Right atrium auricular region (tissue), 2 donors: ENCODE measurements at regions not wholly inside any gene's neighbourhood (a gene's known extent, or its start where the extent isn't known, plus 50 kb on each side); places are given as distances from the start of the nearest gene placed in this dataset.

Experiments used
- DNase-seq: peaks from one replicate; pipeline ENCODE4 v3.0.0-alpha.2; 2019; ENCODE audit warnings: low spot score
- H3K27ac ChIP-seq, 2 donors: fragments of 200-600 bp; sonication (generic); 1 replicate in 1 of 2; 2 replicates in 1 of 2; pipeline ENCODE4 v1.5.1; 2016 to 2019
- H3K27me3 ChIP-seq, 2 donors: fragments of 200-600 bp; sonication (generic); one replicate each; pipeline versions ENCODE4 v1.5.1 to v1.6.0; 2017 to 2019
- H3K36me3 ChIP-seq: fragments of 200-600 bp; sonication (generic); one replicate; pipeline ENCODE4 v1.5.1; 2016
- H3K4me1 ChIP-seq, 2 donors: fragments of 200-600 bp; sonication (generic); one replicate each; pipeline versions ENCODE4 v1.5.1 to v1.6.0; 2017 to 2019
- H3K4me3 ChIP-seq, 2 donors: fragments of 200-600 bp; sonication (generic); 1 replicate in 1 of 2; 2 replicates in 1 of 2; pipeline ENCODE4 v1.5.1; 2017 to 2019; ENCODE audit warnings: mild to moderate bottlenecking in 1 of 2, moderate library complexity in 1 of 2
- H3K9me3 ChIP-seq, 2 donors: fragments of 200-600 bp; sonication (generic); one replicate each; pipeline ENCODE4 v1.5.1; 2019
- TF ChIP-seq, protein P1 (sequence below), 2 donors: fragments of 200-600 bp; sonication (generic); IDR thresholded peaks; one replicate each; pipeline ENCODE4 v1.5.1; 2019; ENCODE audit warnings: antibody characterized with exemption in 2 of 2

DNA sequence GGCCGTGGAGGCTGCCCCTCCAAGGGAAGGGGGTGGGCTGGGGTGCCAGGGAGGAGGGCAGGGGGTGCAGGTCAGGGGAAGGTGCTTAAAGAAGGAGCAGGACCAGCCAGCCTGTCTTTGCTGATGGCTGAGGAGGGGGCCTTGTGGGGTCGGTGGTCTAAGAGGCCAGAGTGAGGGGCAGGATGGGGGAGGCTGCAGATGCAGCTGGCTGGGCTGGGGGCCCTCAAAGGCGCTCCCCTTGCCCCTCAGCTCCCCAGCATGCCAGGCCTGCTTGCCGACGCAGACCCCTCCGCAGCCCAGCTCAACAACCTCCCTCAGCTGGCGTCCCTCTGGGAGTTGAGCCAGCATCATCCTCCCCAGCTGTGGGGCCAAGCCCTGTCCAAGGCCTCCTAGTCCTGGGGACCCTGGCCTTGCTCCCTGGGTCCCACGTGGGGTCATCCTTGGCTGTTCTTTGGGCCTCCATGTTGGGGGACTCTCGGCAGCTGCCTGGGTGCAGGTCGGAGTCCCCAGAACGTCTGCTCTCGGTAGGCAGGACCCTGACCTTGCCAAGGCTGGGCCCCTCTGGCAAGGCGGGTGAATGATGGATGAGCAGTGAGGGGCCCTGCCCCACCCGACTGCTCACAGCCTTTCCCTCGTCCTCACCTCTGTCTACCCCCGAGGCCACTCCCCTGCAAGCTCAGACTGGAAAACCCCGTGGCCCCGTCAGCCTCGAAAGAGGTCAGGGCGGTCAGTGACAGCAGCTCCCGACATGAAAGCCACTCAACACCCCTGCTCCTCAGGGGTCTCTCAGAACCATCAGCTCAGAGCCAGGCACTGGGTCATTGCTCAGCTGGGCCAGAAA, 119.4 kb downstream of the FAM53A start:
- H3K9me3 ChIP-seq = no peaks in the 10 kb centered on the region
- no peaks in the 10 kb centered on the region for H3K4me1 ChIP-seq
- H3K36me3 ChIP-seq = no peaks in the 10 kb centered on the region
- H3K27me3 ChIP-seq = peaks cover 0 to 6% of the 10 kb centered on the region in 2 donors
- H3K27ac ChIP-seq = no peak overlapping the region
- H3K4me3 ChIP-seq = no peak overlapping the region
- no peak for DNase-seq
- TF ChIP-seq, protein P1, sequence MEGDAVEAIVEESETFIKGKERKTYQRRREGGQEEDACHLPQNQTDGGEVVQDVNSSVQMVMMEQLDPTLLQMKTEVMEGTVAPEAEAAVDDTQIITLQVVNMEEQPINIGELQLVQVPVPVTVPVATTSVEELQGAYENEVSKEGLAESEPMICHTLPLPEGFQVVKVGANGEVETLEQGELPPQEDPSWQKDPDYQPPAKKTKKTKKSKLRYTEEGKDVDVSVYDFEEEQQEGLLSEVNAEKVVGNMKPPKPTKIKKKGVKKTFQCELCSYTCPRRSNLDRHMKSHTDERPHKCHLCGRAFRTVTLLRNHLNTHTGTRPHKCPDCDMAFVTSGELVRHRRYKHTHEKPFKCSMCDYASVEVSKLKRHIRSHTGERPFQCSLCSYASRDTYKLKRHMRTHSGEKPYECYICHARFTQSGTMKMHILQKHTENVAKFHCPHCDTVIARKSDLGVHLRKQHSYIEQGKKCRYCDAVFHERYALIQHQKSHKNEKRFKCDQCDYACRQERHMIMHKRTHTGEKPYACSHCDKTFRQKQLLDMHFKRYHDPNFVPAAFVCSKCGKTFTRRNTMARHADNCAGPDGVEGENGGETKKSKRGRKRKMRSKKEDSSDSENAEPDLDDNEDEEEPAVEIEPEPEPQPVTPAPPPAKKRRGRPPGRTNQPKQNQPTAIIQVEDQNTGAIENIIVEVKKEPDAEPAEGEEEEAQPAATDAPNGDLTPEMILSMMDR (IDR thresholded peaks at IDR 0.05) = no peak

DNA sequence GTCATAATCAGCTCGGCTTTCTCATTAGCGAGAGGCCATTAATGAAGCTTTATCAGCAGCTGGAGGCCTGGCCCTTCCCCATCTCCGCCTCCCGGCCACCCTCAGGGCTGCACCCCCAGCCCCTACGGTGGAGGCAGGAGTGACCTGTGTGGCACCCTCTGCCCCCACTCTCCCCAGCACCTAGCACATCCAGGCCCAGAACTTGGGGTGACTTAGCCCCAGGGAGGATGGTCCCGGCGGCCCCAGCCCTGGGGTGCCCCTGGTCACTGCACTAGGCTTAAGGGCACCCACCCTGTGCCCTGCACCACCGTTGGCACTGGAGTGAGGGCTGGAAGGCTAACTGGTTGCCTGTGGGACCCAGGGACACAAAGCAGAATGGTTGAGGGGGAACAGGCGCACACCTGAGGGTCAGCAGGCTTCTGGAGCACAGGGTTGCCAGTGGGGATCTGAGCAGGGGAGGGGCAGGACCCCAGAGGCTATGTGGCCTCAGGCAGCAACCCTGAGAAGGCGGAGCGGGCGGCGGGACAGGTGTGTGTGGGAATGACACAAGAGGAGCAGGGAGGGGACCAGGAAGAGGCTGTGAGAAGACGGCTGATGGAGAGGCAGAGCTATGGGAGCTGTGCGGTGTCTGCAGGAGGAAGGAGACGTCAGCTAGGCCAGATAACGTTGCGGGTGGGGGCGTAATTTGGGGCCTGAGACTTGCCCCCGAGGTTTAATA, 120.2 kb downstream of the FAM53A start:
- H3K9me3 ChIP-seq = no peaks in the 10 kb centered on the region
- H3K27me3 ChIP-seq = peaks cover 0 to 6% of the 10 kb centered on the region in 2 donors
- no peak for DNase-seq

DNA sequence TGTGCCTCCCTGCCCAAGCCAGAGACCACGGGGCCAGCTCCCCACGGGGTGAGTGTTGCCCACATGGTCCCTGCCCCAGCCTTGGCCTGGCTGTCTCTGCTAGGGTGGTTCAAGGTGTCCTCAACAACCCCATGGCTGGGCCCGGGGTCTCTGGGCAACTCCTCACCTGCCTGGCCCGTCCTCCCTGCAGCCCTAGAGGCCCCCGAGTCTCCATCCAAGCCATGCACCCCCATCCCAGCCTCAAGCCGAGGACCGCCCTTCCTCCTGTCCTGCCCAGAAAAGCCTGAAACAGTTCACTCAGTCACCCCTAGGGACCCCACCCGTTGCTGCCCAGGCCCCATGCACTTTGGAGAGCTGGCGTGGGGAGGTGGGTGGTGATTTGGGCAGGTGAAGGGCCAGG, 120.9 kb downstream of the FAM53A start:
- Histone ChIP-seq H3K27me3 (peaks cover 0 to 6% of the 10 kb centered on the region in 2 donors), H3K4me3 (no peak overlapping the region), H3K36me3 (no peaks in the 10 kb centered on the region), H3K9me3 (no peaks in the 10 kb centered on the region), H3K27ac (no peak overlapping the region), H3K4me1 (no peaks in the 10 kb centered on the region)
- no peak for DNase-seq
- TF ChIP-seq, protein P1 (IDR thresholded peaks at IDR 0.05) = no peak

More for the DNA sequence above, 120.2 kb downstream of the FAM53A start:
- Histone ChIP-seq H3K4me3 (no peak overlapping the region), H3K36me3 (no peaks in the 10 kb centered on the region), H3K4me1 (no peaks in the 10 kb centered on the region), H3K27ac (no peak overlapping the region)
- TF ChIP-seq, protein P1 (IDR thresholded peaks at IDR 0.05) = no peak

DNA sequence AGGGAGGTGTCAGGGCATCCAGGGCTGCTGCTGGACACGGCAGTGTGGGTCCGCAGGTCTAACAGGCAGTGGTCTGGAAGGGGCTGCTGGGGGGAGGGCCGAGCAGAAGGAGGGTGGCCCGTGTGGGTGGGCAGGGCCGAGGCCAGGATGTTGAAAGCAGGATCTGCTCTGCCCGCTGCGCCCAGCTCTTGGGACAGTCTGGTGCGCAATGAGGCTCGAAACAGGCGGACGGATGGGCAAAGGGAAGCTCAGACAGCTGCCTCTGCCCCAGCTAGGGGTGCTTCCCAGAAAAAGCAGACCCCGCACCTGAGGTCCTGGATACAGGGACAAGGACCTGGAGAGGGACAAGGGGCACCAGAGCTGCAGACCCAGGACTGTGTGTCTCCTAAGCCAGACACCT, 121.3 kb downstream of the FAM53A start:
- TF ChIP-seq, protein P1 (IDR thresholded peaks at IDR 0.05) = no peak
- peaks cover 0 to 6% of the 10 kb centered on the region in 2 donors for H3K27me3 ChIP-seq
- H3K9me3 ChIP-seq = no peaks in the 10 kb centered on the region
- no peak for DNase-seq
- H3K27ac ChIP-seq = no peak overlapping the region
- H3K4me1 ChIP-seq = no peaks in the 10 kb centered on the region
- no peaks in the 10 kb centered on the region for H3K36me3 ChIP-seq
- H3K4me3 ChIP-seq = no peak overlapping the region

DNA sequence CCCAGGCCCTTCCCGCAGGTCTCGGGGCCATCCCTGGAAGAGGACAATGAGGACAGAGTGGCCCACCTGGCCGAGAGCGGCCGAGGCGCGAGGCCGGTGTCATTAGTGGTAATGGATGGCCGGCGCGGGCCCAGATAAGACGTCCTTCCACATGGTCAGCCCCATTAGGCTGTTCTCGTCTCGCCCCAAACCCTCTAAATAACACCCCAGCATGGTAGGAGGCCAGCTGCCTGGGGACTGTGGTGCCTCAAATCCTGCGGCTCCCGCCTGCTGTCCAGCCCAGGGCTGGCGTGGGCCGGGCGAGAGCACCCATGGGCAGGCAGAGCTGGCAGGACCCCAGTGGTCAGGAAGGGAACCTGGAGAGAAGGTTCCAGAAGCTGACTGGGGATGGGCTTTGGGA, 121.7 kb downstream of the FAM53A start:
- Histone ChIP-seq H3K27ac (no peak overlapping the region), H3K36me3 (no peaks in the 10 kb centered on the region), H3K4me3 (no peak overlapping the region), H3K9me3 (no peaks in the 10 kb centered on the region), H3K27me3 (peaks cover 0 to 6% of the 10 kb centered on the region in 2 donors), H3K4me1 (no peaks in the 10 kb centered on the region)
- no peak for DNase-seq
- TF ChIP-seq, protein P1 (IDR thresholded peaks at IDR 0.05) = no peak
